ENCODE measurements at regions not wholly inside any gene's neighbourhood (a gene's known extent, or its start where the extent isn't known, plus 50 kb on each side); places are given as distances from the start of the nearest gene placed in this dataset.

DNA sequence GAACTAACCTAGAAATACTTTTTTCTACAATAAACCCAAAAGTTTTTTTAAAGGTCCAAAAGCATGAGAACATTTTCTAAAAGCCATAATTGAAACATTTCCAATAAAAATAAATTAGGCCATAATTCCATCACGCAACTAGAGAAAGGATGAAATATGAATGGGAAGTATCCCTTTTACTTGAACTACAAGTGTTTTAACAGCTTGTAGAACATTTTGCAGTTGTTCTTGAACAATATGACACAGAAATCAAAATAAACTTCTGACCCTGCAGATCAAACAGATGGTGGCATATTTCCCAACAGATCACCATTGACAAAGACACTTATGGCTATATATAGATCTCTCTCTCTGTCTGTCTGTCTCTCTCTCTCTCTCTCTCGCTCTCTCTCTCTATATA, 624.4 kb downstream of the PSAT1 start:
- DNase-seq = no peak

DNA sequence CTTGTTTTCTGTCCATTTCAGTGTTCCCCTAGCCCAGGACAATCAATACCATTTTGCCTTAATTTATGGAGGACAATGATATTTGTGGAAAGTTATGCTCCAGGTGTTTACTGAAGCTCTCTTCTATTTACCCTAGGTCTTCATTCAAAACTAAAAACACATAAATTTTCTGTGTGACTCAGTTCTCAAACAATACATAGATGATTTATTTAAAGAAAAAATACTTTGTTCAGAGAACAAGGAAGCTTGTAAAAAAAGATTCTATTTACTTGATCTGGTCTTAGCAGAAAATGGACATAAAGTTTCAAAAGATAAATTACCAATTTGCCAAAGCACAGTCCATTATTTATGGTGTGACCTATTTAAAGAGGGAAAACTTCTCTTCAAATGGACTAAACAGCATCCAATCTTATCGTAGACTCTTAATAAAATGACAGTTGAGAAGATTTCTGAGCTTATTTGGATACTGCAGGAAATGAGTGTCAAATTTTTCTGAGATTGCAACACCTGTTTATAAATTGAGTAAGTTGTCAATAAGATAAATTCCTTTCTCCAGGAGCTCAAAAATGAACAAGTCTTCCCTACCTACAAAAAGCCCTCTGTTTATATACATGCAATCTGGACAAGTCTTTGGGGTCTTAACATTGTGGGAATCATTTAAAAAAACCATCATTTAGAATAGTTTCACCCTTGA, 627.2 kb downstream of the PSAT1 start:
- DNase-seq = no peak

DNA sequence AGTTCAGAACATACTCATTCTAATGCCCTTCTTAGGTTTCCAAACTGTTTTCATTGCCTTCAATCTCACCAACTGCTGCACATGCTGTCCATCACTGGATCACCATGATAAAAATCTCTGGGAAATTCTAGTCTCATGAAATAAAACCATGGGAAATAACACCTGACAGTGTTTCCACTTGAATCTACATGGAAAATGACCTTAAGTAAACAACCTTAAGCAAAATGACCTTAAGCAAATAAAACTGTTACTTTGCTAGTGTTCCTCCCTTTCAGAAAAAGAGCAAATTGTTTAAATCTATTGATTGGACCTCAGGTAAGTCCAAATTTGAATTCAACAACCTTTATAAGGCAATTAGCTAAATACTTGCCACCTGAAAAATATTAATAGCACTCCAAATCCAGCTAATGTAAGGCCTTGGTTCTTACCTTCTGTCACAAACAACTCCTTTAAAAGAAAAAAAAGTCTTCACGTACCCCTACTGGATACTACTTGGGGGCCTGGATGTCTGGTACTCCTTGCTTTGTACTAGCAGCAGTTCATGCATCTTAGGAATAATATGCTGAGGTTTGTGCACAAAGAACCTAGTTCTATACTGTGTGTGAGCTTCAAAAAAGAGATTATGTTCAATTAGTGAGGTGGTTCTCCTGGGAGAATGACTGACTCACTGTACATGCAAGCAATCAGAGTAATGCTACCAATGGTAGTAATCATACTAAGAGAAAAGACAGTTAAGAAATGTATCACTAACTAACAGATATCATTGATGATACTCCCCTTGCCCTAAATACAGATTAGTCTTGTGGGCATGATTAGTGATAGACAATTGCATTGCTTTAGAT, 630.4 kb downstream of the PSAT1 start:
- DNase-seq = no peak

DNA sequence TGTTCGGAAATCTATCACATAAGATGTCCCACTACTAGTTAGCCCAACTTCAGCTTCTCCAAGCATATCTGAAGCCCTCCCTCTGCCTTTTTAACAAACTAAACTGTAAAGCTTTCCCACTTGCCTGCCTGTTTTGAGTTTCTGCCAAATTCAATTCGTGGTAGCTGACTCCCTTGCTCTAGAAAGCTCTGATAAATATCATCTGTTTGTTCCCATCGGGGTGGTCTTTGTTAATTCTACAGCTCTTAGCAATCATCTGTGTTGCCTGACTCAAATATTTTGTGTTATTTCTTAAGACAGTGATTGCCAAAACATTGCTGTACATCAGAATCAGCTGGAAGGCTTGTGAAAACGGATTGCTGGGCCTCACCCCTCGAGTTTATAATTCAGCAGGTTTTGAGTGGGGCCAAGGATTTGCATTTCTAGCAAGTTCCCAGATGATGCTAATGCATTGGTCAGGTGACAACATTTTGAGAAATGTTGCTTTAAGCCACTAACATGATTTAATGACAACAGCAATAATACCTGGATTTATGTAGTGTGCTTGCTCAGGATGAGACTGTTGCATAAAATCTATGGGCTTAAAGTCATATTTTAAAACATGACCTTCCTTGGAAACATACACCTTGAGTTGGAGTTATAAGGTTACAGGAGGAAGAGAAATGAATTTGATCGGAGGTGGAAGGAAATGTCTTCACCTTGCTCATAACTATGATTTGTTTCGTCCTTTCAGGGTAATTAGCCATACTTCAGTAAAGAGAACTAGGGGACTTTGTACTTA, 631.9 kb downstream of the PSAT1 start:
- peak; percentile 71 for DNase-seq

DNA sequence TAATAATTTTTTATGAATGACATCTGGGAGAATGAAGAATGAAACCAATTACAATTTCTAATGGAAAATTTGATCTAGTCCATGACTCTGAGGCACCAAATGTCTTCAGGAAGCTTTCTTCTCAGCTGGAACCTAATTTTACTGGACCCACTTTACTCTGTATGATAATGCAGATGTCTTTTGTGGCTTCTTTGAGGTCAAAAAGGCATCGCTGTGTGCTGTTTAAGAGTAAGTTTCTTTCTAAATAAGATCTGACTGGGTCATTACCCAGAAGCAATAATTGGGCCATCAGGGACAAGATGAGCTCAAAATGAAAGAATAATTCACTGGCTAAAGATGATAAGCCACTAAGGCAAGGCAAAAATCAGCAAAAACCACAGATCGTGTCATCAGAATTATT, 633.4 kb downstream of the PSAT1 start:
- DNase-seq = no peak

DNA sequence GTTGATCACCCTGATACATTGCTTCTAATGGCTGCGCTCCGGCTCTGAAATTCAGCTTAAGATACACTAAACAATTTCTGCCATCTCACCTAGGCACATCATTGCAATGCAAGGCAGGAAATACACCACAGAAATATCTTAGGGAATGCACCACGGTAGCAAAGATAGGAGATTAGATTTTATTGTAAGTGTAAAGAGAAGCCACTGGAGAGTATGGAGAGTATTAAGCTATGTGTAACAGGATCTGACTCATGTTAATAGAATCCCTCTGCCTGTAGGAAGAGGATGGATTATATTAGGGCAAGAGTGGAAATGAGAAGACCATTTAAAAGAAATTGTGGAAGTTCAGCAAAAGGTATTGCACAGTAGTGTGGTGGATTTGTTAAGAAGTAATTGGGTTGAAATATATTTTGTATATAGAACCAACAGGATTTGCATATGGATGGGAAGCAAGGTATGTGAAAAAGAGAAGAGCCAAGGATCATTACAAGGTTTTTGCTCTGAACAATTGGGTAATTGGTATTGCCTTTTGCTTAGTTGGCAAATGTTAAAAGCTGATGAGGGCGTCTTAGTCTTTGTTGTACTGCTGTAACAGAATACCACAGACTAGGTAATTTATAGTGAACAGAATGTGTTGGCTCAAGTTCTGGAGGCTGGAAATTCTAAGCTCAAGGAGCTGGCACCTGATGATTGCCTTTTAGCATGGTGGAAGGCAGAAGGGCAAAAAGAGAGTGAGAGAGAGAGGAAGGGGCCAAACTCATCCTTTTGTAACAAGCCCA, 636.1 kb downstream of the PSAT1 start:
- DNase-seq = peak; percentile 88

DNA sequence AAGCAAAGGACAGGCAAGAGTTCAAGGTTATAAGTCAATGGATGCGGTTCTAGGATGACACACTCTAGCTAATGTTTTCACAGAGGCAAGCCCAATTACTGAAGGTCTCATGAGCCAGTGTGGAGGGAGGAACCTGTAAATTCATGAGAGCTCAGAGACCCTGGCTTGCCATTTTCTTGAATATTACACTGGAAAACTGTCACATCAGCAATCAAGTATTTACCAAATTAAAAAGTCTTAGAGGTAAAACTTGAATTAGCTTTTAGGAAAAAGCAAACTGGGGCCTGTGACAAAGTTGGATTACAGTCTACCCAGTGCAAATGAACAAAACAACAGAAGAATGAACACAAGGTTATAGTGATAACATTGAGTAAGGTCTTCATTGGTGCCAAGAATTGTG, 636.9 kb upstream of the TLE4 start:
- DNase-seq = no peak

DNA sequence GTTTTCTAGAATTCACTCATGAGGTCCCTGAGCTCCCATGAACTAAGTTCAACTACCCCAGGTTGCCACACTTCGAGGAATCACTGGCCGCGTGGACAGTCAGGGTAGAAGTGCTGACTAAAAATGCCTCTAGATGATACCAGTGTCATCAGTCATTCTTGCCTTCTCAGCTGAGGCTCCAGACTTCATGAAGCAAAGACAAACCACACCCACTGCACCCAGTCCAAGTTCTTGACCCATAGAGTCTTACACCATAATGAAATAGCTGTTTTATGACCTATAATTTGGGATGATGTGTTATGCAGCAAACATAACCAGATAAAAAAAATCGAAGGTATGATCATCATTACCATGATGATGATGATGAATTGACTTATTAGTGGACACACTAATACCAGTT, 632.9 kb upstream of the TLE4 start:
- no peak for DNase-seq

DNA sequence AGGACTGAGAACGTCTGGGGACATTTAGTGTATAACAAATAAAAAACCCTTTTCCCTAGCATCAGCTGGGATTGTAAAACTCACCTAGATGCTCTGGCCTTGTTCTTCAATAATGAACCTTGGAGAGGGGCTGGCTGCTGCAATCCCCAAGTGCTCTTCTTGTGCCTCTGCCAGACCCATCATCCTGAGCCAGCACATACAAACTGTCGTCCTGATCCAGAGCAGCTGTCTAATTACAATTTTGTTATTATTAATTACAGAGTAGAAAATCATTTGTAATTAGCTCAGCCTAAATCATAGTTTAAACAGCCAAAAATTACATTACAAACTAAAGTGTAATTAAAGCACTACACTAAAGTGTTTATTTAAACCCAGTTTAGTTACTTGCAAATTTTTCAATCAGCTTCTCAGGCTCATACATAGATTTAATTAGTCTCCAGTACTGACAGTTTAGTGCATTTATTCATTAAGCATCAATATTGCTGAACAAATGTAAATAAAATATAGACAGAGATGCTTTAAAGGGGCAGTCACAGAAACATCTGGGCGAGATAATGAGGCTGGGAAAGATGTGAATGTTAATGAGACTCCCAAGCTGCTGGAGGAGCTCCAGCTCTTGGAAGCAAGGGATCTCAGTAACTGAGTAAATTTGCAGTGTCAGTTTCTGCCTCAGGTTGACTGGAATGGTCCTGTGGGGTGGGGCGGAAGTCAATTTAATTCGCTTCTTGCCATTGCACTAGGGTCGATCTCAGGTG, 632.3 kb upstream of the TLE4 start:
- DNase-seq = no peak

DNA sequence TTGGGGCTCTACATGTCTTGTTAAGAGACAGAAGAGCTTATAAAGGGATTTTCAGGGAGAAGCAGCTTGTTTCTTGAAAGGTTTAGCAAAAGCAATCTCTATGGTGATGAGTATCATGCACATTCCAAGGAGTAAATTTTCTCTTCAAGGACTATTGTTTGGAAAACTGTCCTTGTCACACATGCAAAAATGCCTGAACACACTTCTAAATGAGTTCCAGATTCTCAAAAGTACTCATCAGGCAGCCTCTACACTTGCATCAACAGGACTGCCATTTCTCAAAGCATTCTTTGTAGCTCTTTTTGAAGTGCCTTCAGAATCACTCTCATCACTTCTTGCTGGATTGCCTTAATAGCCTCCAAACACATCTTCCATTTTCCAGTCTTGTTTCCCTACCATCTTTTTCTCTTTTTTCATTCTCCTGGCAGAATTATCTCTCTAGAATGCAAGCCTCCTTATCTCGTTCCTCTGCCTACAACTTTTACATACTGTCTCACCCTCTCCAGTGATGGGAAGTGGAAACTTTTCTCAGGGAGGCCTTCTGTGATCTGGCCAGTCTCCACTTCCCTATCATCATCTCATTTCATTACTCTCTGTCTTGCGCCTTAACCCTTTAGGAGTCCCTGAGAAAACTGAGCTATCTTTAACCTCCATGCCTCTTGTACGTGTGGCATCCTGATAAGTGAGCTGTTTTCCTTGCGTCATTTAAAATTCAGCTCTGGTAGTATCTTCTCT, 631.5 kb upstream of the TLE4 start:
- DNase-seq = no peak

DNA sequence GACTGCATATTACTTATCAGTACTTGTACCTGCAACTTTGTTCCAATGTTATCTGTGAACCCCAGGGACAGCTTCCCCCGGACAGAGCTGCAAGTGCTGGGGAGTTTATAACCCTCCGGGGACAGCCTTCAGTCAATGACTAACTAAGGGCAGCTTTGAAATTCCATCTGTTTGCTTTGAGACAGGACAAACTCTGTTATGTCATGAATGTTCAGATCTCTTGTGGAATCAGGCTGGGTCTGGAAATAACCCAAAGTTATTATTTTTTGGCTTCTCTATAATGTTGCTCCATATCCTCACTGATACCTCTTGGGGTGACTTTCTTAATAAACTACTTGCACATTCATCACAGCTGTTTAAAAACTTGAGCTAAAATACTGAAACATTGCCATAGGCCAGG, 617.5 kb upstream of the TLE4 start:
- peak; percentile 26 for DNase-seq

DNA sequence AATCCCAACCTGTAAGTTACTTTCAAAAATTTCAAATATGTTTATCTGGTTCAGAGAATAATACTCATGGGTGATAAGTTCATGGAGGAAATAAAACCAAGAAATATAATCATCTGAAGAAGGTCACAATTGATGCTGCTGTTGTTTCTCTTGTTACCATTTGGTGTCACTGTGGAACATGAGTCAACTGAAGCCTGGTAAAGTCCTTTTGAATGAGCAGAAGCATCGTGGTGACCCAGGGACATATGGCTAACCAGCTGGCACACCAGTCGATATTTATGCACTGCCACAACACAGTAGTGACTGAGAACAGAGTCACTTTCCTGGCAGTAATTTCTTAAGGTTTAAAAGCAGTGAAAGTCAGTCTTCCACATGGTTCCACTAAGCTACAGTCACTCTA, 612.9 kb upstream of the TLE4 start:
- DNase-seq = no peak

DNA sequence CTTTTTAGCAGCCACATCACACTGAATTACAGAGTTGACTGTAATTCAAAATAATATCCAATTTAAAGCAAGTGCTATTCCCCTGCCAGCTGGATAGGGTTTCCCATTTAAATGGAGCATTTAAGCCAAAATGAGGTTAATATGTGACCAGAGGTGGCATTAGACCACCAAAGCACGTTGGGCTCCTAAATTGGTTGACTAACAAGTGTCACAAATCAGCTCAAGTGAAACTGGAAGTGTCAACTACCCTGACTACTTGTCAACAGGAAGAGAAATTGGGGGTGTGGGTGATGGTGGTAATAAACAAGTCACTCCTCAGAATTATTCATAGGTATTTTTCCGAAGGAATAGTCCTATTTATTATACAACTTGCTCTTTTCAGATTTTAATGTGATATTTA, 609.6 kb upstream of the TLE4 start:
- DNase-seq = no peak

DNA sequence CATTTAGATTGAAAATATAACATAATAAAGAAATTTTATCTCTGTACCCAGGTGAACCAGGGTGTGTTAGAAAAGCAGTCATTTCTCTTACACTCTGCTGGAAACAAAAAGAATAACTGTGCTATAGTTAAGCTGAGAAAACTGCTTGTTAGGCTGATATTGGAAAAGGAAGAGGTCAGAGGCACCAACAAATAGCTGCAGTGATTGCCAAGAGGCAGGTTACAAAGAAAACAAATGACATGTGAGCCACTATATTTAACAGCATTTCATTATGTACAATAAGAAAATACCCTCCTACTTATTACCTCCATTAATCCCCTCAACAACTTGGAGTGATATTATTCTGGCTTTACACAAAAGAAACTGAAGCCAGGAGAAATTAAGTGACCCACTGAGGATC, 607.9 kb upstream of the TLE4 start:
- DNase-seq = no peak

DNA sequence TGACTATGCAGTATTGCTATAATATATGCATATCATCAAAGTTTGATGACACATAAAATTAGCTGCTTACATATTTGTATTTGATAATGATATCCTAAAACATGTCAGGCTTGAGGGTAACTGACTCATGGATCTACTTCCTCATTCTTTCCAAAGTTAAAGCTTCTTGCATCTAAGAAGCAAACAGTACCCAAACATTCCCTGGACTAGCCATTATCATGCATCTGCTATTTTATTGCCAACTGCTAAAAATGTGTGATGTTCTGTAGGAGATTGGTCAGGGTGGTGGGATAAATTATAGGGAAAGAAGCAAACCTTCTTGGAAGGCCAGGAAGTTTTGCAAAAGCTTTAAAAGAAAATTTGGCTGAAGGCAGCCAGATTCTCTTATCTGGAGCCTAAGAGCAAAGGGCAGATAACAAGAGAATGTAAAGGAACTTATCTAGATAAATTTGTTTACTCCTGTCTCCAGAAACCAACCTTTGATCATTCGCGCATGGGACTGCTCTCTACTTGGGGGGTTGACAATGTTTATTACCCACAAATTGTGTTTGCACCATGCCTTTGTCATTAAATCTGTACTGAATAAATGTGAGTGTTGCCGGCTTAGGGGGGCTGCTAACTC, 604.1 kb upstream of the TLE4 start:
- DNase-seq = peak; percentile 21

DNA sequence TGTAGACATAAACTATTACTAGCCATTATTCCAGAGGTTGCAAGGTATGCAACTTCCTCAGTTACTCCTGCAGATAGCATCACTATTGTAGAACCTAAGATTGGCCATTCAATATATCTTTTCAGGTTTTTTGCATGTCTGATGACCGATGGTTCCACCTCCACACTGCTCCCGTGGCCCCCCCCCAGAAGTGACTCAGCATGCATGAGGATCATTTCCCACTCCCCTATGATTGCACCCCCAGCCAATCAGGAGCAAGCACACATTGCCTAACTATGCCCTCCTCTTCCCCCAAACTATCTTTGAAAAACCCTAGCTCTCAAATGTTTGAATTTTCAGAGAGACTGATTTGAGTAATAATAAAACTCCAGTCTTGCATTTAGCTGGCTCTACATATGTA, 601.4 kb upstream of the TLE4 start:
- DNase-seq = no peak

DNA sequence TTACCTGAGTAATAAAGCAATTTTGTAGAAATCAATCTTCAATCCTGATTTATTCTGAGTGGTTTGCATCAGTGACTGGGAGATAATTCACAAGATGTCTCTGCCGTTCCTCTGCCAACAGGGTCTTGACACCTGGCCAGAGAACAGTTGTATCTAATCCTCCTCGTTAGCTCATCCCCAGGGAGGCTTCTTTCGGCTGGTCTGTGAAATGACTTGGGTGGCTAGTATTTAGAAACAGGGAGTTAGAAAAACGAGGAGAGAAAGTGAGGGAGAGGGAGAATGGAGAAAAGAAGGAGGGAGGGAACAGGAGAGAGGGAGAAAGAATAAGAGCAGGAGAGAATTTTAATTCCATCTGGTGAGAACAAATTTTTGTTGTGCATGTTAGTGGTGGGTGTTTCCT, 600.2 kb upstream of the TLE4 start:
- peak; percentile 4 for DNase-seq

DNA sequence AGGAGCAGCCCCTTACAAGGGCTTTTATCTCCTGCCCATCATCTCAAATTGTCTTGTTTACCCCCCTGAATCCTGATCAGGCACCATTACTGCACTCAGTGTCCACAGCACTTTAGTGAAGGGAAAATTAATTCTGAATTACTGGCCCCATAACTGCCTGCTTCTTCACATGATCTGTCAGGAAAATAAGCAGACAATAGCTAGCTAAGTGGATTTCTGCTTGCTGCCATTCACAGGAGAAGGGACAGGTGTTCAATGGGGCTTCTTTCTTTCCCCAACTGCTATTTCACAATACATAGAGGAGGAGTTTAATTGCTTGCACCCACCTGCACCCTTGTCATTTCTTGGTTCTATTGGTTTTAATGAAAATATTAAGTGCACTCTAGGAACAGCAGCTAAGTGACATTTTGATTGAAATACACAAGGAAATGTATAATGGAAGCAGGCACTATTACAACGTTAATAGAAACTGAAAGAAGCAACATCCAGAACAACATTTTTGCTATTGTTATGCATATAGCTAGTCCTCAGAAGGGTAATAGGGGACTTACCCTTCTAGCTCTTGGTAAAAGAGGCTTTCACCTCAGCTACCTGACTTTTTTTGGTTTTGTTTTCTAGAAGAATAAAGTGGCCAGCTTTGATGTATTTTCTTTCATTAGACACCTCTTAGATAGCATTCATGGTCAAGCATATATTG, 599.3 kb upstream of the TLE4 start:
- no peak for DNase-seq

DNA sequence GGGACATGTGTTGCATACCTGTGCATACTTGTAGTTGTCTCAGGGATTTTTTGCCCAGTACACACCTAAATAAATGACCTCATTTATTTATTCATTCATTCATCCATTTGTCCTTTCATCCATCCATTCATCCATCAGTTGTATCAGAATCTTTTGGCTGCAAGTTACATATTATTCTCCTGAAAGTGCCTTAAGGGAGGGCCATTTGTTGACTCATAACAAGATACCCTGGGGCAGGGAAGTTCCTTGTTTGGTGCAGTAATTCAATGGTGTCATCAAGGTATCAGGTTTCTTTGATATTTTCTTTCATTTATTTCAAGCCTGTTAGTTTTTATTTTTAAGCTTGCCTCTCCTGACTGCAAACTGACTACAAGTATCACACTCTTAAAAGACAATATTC, 597.9 kb upstream of the TLE4 start:
- DNase-seq = peak; percentile 30

DNA sequence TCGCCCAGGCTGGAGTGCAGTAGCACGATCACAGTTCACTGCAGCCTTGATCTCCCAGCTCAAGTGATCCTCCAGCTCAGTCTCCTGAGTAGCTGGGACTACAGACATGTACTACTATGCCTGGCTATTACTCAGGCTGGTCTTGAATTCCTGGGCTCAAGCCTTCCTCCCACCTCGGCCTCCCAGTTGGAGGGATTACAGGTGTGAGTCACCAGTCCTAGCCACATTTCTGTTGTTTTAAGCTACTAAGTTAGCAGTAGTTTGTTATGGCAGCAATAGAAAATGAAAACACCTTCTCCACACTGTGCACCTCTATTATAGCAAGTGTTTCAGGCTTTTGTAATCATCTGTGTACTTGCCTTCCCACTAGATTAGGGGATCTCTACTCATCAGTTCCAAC, 588.9 kb upstream of the TLE4 start:
- peak; percentile 55 for DNase-seq

All from fibroblast of skin of abdomen (primary cell).